WTC11 (cell line): ENCODE measurements at regions not wholly inside any gene's neighbourhood (a gene's known extent, or its start where the extent isn't known, plus 50 kb on each side); places are given as distances from the start of the nearest gene placed in this dataset.

Experiments used
- ATAC-seq: fragments of 200-7000 bp; cut with Tn5 transposase; 2 replicates; pipeline ENCODE4 v1.10.0; 2021; ENCODE audit warnings: mild to moderate bottlenecking, moderate library complexity
- CTCF ChIA-PET: fragments of 300-600 bp; sonication (Branson Sonifier 250); formaldehyde crosslinking; loops from one replicate; lab custom pipeline; 2021; ENCODE audit warnings: antibody characterized with exemption; lab: Charles Lee
- POLR2A ChIA-PET: fragments of 350-600 bp; sonication (Branson Sonifier 250); formaldehyde crosslinking; loops from one replicate; lab custom pipeline; 2021; ENCODE audit warnings: antibody characterized with exemption; lab: Charles Lee
- DNase-seq: peaks from one replicate; pipeline ENCODE4 v3.0.0; 2021; ENCODE audit warnings: low spot score
- H3K27ac Mint-ChIP-seq: 2 replicates; pipeline ENCODE4 v1.8.0; 2021; ENCODE audit warnings: mixed read lengths
- H3K27me3 Mint-ChIP-seq: 2 replicates; pipeline ENCODE4 v1.8.0; 2021; ENCODE audit warnings: low read depth, mild to moderate bottlenecking, moderate library complexity, mixed read lengths
- H3K36me3 Mint-ChIP-seq: 2 replicates; pipeline ENCODE4 v1.8.0; 2021; ENCODE audit warnings: mixed read lengths
- H3K4me1 Mint-ChIP-seq: 2 replicates; pipeline ENCODE4 v1.8.0; 2022; ENCODE audit warnings: mixed read lengths
- H3K4me3 Mint-ChIP-seq: 2 replicates; pipeline ENCODE4 v1.8.0; 2021; ENCODE audit warnings: mild to moderate bottlenecking, moderate library complexity, mixed read lengths
- H3K9me3 Mint-ChIP-seq: 2 replicates; pipeline ENCODE4 v1.8.0; 2021; ENCODE audit warnings: mixed read lengths
- ATF1 ChIP-seq: sonication (generic); formaldehyde crosslinking; IDR thresholded peaks from 2 replicates; pipeline ENCODE4 v1.8.1; 2023; ENCODE audit warnings: mild to moderate bottlenecking, moderate library complexity, missing genetic modification reagents
- CDX4 ChIP-seq: fragments of 250-450 bp; sonication (Bioruptor Pico); IDR thresholded peaks from 2 replicates; pipeline ENCODE4 v1.9.0; 2021; ENCODE audit warnings: moderate library complexity, mild to moderate bottlenecking, inconsistent platforms, borderline replicate concordance
- CREB1 ChIP-seq: sonication (generic); formaldehyde crosslinking; IDR thresholded peaks from 2 replicates; pipeline ENCODE4 v1.8.0; 2023; ENCODE audit warnings: mild to moderate bottlenecking, missing genetic modification reagents
- ERG ChIP-seq: fragments of 250-450 bp; sonication (Bioruptor Pico); IDR thresholded peaks from 2 replicates; pipeline ENCODE4 v1.8.0; 2021; ENCODE audit warnings: mild to moderate bottlenecking
- ESRRA ChIP-seq: sonication (generic); formaldehyde crosslinking; IDR thresholded peaks from 2 replicates; pipeline ENCODE4 v1.8.1; 2022; ENCODE audit warnings: mild to moderate bottlenecking, missing genetic modification reagents, borderline replicate concordance
- FOXK1 ChIP-seq: sonication (generic); formaldehyde crosslinking; IDR thresholded peaks from 2 replicates; pipeline ENCODE4 v1.8.0; 2022; ENCODE audit warnings: mild to moderate bottlenecking, moderate library complexity, missing genetic modification reagents
- GRHL2 ChIP-seq: fragments of 250-450 bp; sonication (Bioruptor Pico); IDR thresholded peaks from 2 replicates; pipeline ENCODE4 v1.8.0; 2022; ENCODE audit warnings: mild to moderate bottlenecking, moderate library complexity; ENCODE audit not compliant: insufficient replicate concordance, severe bottlenecking
- HMGA2 ChIP-seq: fragments of 250-450 bp; sonication (Bioruptor Pico); IDR thresholded peaks from 2 replicates; pipeline ENCODE4 v1.4.0; 2021; ENCODE audit warnings: mild to moderate bottlenecking, moderate library complexity
- JUN ChIP-seq: sonication (generic); formaldehyde crosslinking; IDR thresholded peaks from 2 replicates; pipeline ENCODE4 v1.8.0; 2023; ENCODE audit warnings: mild to moderate bottlenecking, missing genetic modification reagents
- MXD4 ChIP-seq: fragments of 250-450 bp; sonication (Bioruptor Pico); IDR thresholded peaks from 2 replicates; pipeline ENCODE4 v1.8.0; 2021; ENCODE audit warnings: mild to moderate bottlenecking, moderate library complexity, borderline replicate concordance
- OVOL2 ChIP-seq: fragments of 250-450 bp; sonication (Bioruptor Pico); IDR thresholded peaks from 2 replicates; pipeline ENCODE4 v1.9.0; 2021; ENCODE audit warnings: mild to moderate bottlenecking, borderline replicate concordance
- PRDM15 ChIP-seq: sonication (generic); formaldehyde crosslinking; IDR thresholded peaks from 2 replicates; pipeline ENCODE4 v1.8.0; 2022; ENCODE audit warnings: missing genetic modification reagents
- PRRX2 ChIP-seq: fragments of 250-450 bp; sonication (Bioruptor Pico); IDR thresholded peaks from 2 replicates; pipeline ENCODE4 v1.8.0; 2021; ENCODE audit warnings: mild to moderate bottlenecking
- RORB ChIP-seq: fragments of 250-450 bp; sonication (Bioruptor Pico); IDR thresholded peaks from 2 replicates; pipeline ENCODE4 v1.9.0; 2021; ENCODE audit warnings: mild to moderate bottlenecking
- SMAD3 ChIP-seq: sonication (generic); formaldehyde crosslinking; IDR thresholded peaks from 2 replicates; pipeline ENCODE4 v1.8.0; 2022; ENCODE audit warnings: missing genetic modification reagents, mild to moderate bottlenecking, borderline replicate concordance
- SMAD4 ChIP-seq: sonication (generic); formaldehyde crosslinking; IDR thresholded peaks from 2 replicates; pipeline ENCODE4 v1.8.0; 2022; ENCODE audit warnings: mild to moderate bottlenecking, missing genetic modification reagents
- SOX15 ChIP-seq: fragments of 250-450 bp; sonication (Bioruptor Pico); IDR thresholded peaks from 2 replicates; pipeline ENCODE4 v1.9.0; 2021; ENCODE audit warnings: mild to moderate bottlenecking
- TCF7 ChIP-seq: sonication (generic); formaldehyde crosslinking; IDR thresholded peaks from 2 replicates; pipeline ENCODE4 v1.8.0; 2022; ENCODE audit warnings: mild to moderate bottlenecking, low read depth, missing genetic modification reagents, moderate library complexity
- USF2 ChIP-seq: sonication (generic); formaldehyde crosslinking; IDR thresholded peaks from 2 replicates; pipeline ENCODE4 v1.8.1; 2023; ENCODE audit warnings: mild to moderate bottlenecking, missing genetic modification reagents, moderate library complexity
- ZNF416 ChIP-seq: fragments of 250-450 bp; sonication (Bioruptor Pico); IDR thresholded peaks from 2 replicates; pipeline ENCODE4 v1.9.0; 2021; ENCODE audit warnings: mild to moderate bottlenecking, inconsistent platforms
- ZNF423 ChIP-seq: fragments of 250-450 bp; sonication (Bioruptor Pico); IDR thresholded peaks from 2 replicates; pipeline ENCODE4 v2.1.2; 2022; ENCODE audit warnings: mild to moderate bottlenecking, moderate library complexity
- ZNF512 ChIP-seq: sonication (generic); formaldehyde crosslinking; IDR thresholded peaks from 2 replicates; pipeline ENCODE4 v1.8.1; 2022; ENCODE audit warnings: missing genetic modification reagents, borderline replicate concordance
- ZNF671 ChIP-seq: fragments of 250-450 bp; sonication (Bioruptor Pico); IDR thresholded peaks from 2 replicates; pipeline ENCODE4 v1.8.0; 2021; ENCODE audit warnings: mild to moderate bottlenecking

GRCh38 chr3:180770639-180771038 is 91.3 kb upstream of the CCDC39 start (continued):
- TF ChIP-seq FOXK1 (CRISPR knock-in tag): no peak

- H3K9me3 Mint-ChIP-seq: peaks cover 95% of the 10 kb centered on the region
- POLR2A ChIA-PET: no interaction called here
- no peak for TF ChIP-seq CDX4 (CRISPR knock-in tag)
- no peak for TF ChIP-seq ZNF416 (CRISPR knock-in tag)
- TF ChIP-seq USF2: no peak
- TF ChIP-seq TCF7 (CRISPR knock-in tag): no peak
- TF ChIP-seq GRHL2 (CRISPR knock-in tag): no peak
- TF ChIP-seq RORB (CRISPR knock-in tag): no peak
- no peak for TF ChIP-seq OVOL2 (CRISPR knock-in tag)
- TF ChIP-seq ATF1 (CRISPR knock-in tag): no peak
- TF ChIP-seq ESRRA (CRISPR knock-in tag): no peak
- TF ChIP-seq SOX15: no peak
- DNase-seq: no peak
- no peaks in the 10 kb centered on the region for H3K4me1 Mint-ChIP-seq
- ATAC-seq: no peak
- no peak overlapping the region for H3K4me3 Mint-ChIP-seq
- H3K36me3 Mint-ChIP-seq: peaks cover 73% of the 10 kb centered on the region
- no peak overlapping the region for H3K27ac Mint-ChIP-seq
- CTCF ChIA-PET: no interaction called here
- no peaks in the 10 kb centered on the region for H3K27me3 Mint-ChIP-seq
Observed at GRCh38 chr3:180776433-180776832, 97.1 kb upstream of the CCDC39 start.

- H3K27ac Mint-ChIP-seq: no peak overlapping the region
- peaks cover 34% of the 10 kb centered on the region for H3K36me3 Mint-ChIP-seq
- peaks cover 38% of the 10 kb centered on the region for H3K9me3 Mint-ChIP-seq
- H3K27me3 Mint-ChIP-seq: no peaks in the 10 kb centered on the region
- DNase-seq (no peak), ATAC-seq (no peak)
- ChIA-PET CTCF (interaction anchor here (1.6 kb wide), 1 partner anchor 92 kb away, joined by 5 read pairs; no protein-coding TSS in a partner anchor), POLR2A (no interaction called here)
- H3K4me3 Mint-ChIP-seq: no peak overlapping the region
- H3K4me1 Mint-ChIP-seq: peaks cover 12% of the 10 kb centered on the region
- TF ChIP-seq CREB1 (CRISPR knock-in tag) (no peak), MXD4 (CRISPR knock-in tag) (no peak), SMAD3 (CRISPR knock-in tag) (no peak), PRDM15 (CRISPR knock-in tag) (no peak), USF2 (no peak), PRRX2 (CRISPR knock-in tag) (no peak), ERG (CRISPR knock-in tag) (no peak), GRHL2 (CRISPR knock-in tag) (no peak), ZNF671 (no peak), ZNF423 (CRISPR knock-in tag) (no peak), JUN (CRISPR knock-in tag) (no peak), HMGA2 (no peak), ZNF512 (CRISPR knock-in tag) (no peak), SMAD4 (CRISPR knock-in tag) (no peak)
Observed at GRCh38 chr3:180782195-180782984, 103.1 kb upstream of the CCDC39 start.
